H9 (cell line): ENCODE measurements at regions not wholly inside any gene's neighbourhood (a gene's known extent, or its start where the extent isn't known, plus 50 kb on each side); places are given as distances from the start of the nearest gene placed in this dataset.

Experiments
- DNase-seq: peaks from one replicate; pipeline ENCODE4 v3.0.0-alpha.2; 2017
- H2AFZ ChIP-seq: one replicate; pipeline ENCODE4 v1.6.1; 2013; ENCODE audit warnings: mild to moderate bottlenecking, low read length, control low read depth, moderate library complexity
- H2AK5ac ChIP-seq: 2 replicates; pipeline ENCODE4 v1.6.1; 2013; ENCODE audit warnings: low read length, control low read depth, mixed read lengths; ENCODE audit not compliant: insufficient read length
- H2BK120ac ChIP-seq: one replicate; pipeline ENCODE4 v1.6.1; 2013; ENCODE audit warnings: low read depth, mild to moderate bottlenecking, low read length, control low read depth, inconsistent platforms; ENCODE audit not compliant: poor library complexity, severe bottlenecking
- H2BK12ac ChIP-seq: 2 replicates; pipeline ENCODE4 v1.6.1; 2013; ENCODE audit warnings: low read length, control low read depth, mixed read lengths, low read depth; ENCODE audit not compliant: insufficient read length
- H2BK15ac ChIP-seq: 2 replicates; pipeline ENCODE4 v1.6.1; 2013; ENCODE audit warnings: low read depth, low read length, control low read depth
- H2BK20ac ChIP-seq: one replicate; pipeline ENCODE4 v1.6.1; 2013; ENCODE audit warnings: low read depth, mild to moderate bottlenecking, low read length, control low read depth, inconsistent platforms; ENCODE audit not compliant: poor library complexity, severe bottlenecking
- H2BK5ac ChIP-seq: 2 replicates; pipeline ENCODE4 v1.6.1; 2013; ENCODE audit warnings: low read length, control low read depth, mixed read lengths; ENCODE audit not compliant: insufficient read length
- H3K14ac ChIP-seq: 2 replicates; pipeline ENCODE4 v1.6.1; 2013; ENCODE audit warnings: low read length, control low read depth; ENCODE audit not compliant: insufficient read depth
- H3K18ac ChIP-seq: 2 replicates; pipeline ENCODE4 v1.6.1; 2013; ENCODE audit warnings: low read depth, mild to moderate bottlenecking, mixed read lengths, low read length, control low read depth; ENCODE audit not compliant: insufficient read length
- H3K23ac ChIP-seq: 2 replicates; pipeline ENCODE4 v1.6.1; 2013; ENCODE audit warnings: low read length, control low read depth, mixed read lengths, low read depth; ENCODE audit not compliant: insufficient read length
- H3K23me2 ChIP-seq: 2 replicates; pipeline ENCODE4 v1.6.1; 2013; ENCODE audit warnings: low read depth, mild to moderate bottlenecking, mixed read lengths, low read length, control low read depth; ENCODE audit not compliant: insufficient read length, poor library complexity, severe bottlenecking
- H3K27ac ChIP-seq: 2 replicates; pipeline ENCODE4 v1.5.1; 2013; ENCODE audit warnings: low read length, control low read depth, mixed read lengths, low read depth; ENCODE audit not compliant: insufficient read length
- H3K27me3 ChIP-seq: 2 replicates; pipeline ENCODE4 v1.6.1; 2013; ENCODE audit warnings: low read length, control low read depth, inconsistent platforms; ENCODE audit not compliant: insufficient read depth
- H3K4ac ChIP-seq: 2 replicates; pipeline ENCODE4 v1.6.1; 2013; ENCODE audit warnings: low read depth, mild to moderate bottlenecking, control low read depth, inconsistent platforms, low read length, moderate library complexity
- H3K4me1 ChIP-seq: 2 replicates; pipeline ENCODE4 v1.6.1; 2013; ENCODE audit warnings: low read length, control low read depth, inconsistent platforms; ENCODE audit not compliant: insufficient read depth
- H3K4me2 ChIP-seq: 2 replicates; pipeline ENCODE4 v1.6.1; 2013; ENCODE audit warnings: low read length, control low read depth, mixed read lengths; ENCODE audit not compliant: insufficient read length, insufficient read depth
- H3K56ac ChIP-seq: 2 replicates; pipeline ENCODE4 v1.6.1; 2013; ENCODE audit warnings: low read depth, mild to moderate bottlenecking, mixed read lengths, low read length, control low read depth; ENCODE audit not compliant: insufficient read length
- H3K79me1 ChIP-seq: 2 replicates; pipeline ENCODE4 v1.6.1; 2013; ENCODE audit warnings: low read depth, mild to moderate bottlenecking, moderate library complexity, low read length, control low read depth, inconsistent platforms; ENCODE audit not compliant: insufficient read depth, poor library complexity, severe bottlenecking
- H3K79me2 ChIP-seq: 2 replicates; pipeline ENCODE4 v1.6.1; 2013; ENCODE audit warnings: low read length, control low read depth, inconsistent platforms; ENCODE audit not compliant: insufficient read depth
- H3K9ac ChIP-seq: 2 replicates; pipeline ENCODE4 v1.6.1; 2013; ENCODE audit warnings: low read length, control low read depth, mixed read lengths; ENCODE audit not compliant: insufficient read length; ENCODE audit errors: extremely low read depth
- H3K9me3 ChIP-seq: one replicate; pipeline ENCODE4 v1.6.1; 2013; ENCODE audit warnings: low read depth, low read length, inconsistent platforms; ENCODE audit not compliant: control insufficient read depth
- H3T11ph ChIP-seq: one replicate; pipeline ENCODE4 v1.6.1; 2013; ENCODE audit warnings: mild to moderate bottlenecking, low read length, control low read depth, inconsistent platforms
- H4K20me1 ChIP-seq: one replicate; pipeline ENCODE4 v1.6.1; 2013; ENCODE audit not compliant: control insufficient read depth, insufficient read length, insufficient read depth
- H4K5ac ChIP-seq: 2 replicates; pipeline ENCODE4 v1.6.1; 2013; ENCODE audit warnings: low read depth, mild to moderate bottlenecking, mixed read lengths, low read length, control low read depth; ENCODE audit not compliant: insufficient read length
- H4K8ac ChIP-seq: replicated peaks from 2 replicates; pipeline ENCODE4 v1.6.1; 2013; ENCODE audit warnings: low read length, control low read depth, mixed read lengths, low read depth; ENCODE audit not compliant: insufficient read length
- H4K91ac ChIP-seq: 2 replicates; pipeline ENCODE4 v1.6.1; 2013; ENCODE audit warnings: low read depth, mild to moderate bottlenecking, moderate library complexity, mixed read lengths, low read length, control low read depth; ENCODE audit not compliant: insufficient read length
- H3K27ac Mint-ChIP-seq, 3 experiments: 2 replicates in 2 of 3; 3 replicates in 1 of 3; pipeline ENCODE4 v1.8.0; 2020 to 2021; ENCODE audit warnings: mixed read lengths in 3 of 3, mild to moderate bottlenecking in 1 of 3, moderate library complexity in 1 of 3
- H3K27me3 Mint-ChIP-seq: 2 replicates; pipeline ENCODE4 v1.8.0; 2021; ENCODE audit warnings: low read depth, mild to moderate bottlenecking, moderate library complexity, mixed read lengths
- H3K36me3 Mint-ChIP-seq, 3 experiments: 2 replicates in 2 of 3; 3 replicates in 1 of 3; pipeline ENCODE4 v1.8.0; 2020 to 2021; ENCODE audit warnings: low read depth in 3 of 3, mixed read lengths in 3 of 3; ENCODE audit not compliant: insufficient read depth in 1 of 3
- H3K4me1 Mint-ChIP-seq, 2 experiments: 2 replicates each; pipeline ENCODE4 v1.8.0; 2020; ENCODE audit warnings: mixed read lengths in 2 of 2
- H3K4me3 Mint-ChIP-seq, 2 experiments: 2 replicates in 1 of 2; 3 replicates in 1 of 2; pipeline ENCODE4 v1.8.0; 2020 to 2021; ENCODE audit warnings: mild to moderate bottlenecking in 2 of 2, mixed read lengths in 2 of 2, moderate library complexity in 1 of 2
- H3K9me3 Mint-ChIP-seq, 2 experiments: 2 replicates in 1 of 2; 3 replicates in 1 of 2; pipeline ENCODE4 v1.8.0; 2020; ENCODE audit warnings: mild to moderate bottlenecking in 2 of 2, mixed read lengths in 2 of 2, moderate library complexity in 1 of 2
- CTCF ChIP-seq: fragments of 200-600 bp; sonication (generic); conservative IDR thresholded peaks from 3 replicates; pipeline ENCODE4 v1.8.0; 2021; ENCODE audit warnings: antibody characterized with exemption, mild to moderate bottlenecking
- WGBS: extraction: QIAGEN DNeasy Blood & Tissue Kit; methylation state at CpG from one replicate; pipeline ENCODE4 v1.1.7; 2013; ENCODE audit warnings: missing lambda C conversion rate, low lambda C conversion rate, mixed read lengths; ENCODE audit not compliant: insufficient read length; ENCODE audit errors: extremely low coverage; 5-methylcytosine and 5-hydroxymethylcytosine counted together

GRCh38 chr16:55091871-55092230, 161.2 kb downstream of the IRX5 start:
- Histone ChIP-seq H2BK5ac (no peak overlapping the region), H3K79me1 (no peaks in the 10 kb centered on the region), H3K56ac (no peak overlapping the region), H3K4ac (no peak overlapping the region), H3K14ac (0 out of 2 replicates have a peak overlapping the region, but pooled peaks have one; percentile 40), H3K9me3 (no peaks in the 10 kb centered on the region), H3K9ac (no peak overlapping the region), H3K79me2 (no peaks in the 10 kb centered on the region), H3K23ac (no peak overlapping the region), H2BK12ac (no peak overlapping the region), H4K20me1 (no peaks in the 10 kb centered on the region), H3K4me2 (no peak overlapping the region), H4K8ac (no peak overlapping the region), H2BK20ac (no peak overlapping the region), H2AFZ (no peak overlapping the region), H3T11ph (no peak overlapping the region), H4K5ac (no peak overlapping the region), H2BK15ac (no peak overlapping the region), H3K27me3 (no peaks in the 10 kb centered on the region), H3K4me1 (no peaks in the 10 kb centered on the region), H3K23me2 (no peaks in the 10 kb centered on the region), H3K18ac (no peak overlapping the region), H2BK120ac (no peak overlapping the region), H2AK5ac (no peak overlapping the region), H3K27ac (no peak overlapping the region), H4K91ac (no peak overlapping the region)
- Mint-ChIP-seq H3K9me3 (peaks cover 0 to 2% of the 10 kb centered on the region in 2 experiments; a peak in 1 of 5 replicates), H3K27ac (no peak overlapping the region), H3K36me3 (no peaks in the 10 kb centered on the region), H3K4me3 (no peak overlapping the region), H3K4me1 (no peaks in the 10 kb centered on the region), H3K27me3 (peaks cover 8% of the 10 kb centered on the region)
- no peak for TF ChIP-seq CTCF
- no peak for DNase-seq
- no CpG with 5 or more reads among the region's 5 CpGs for WGBS
